GM06990 (cell line): ENCODE measurements at regions not wholly inside any gene's neighbourhood (a gene's known extent, or its start where the extent isn't known, plus 50 kb on each side); places are given as distances from the start of the nearest gene placed in this dataset.
"Not testable (repeated sequence)": the region's sequence is repeated elsewhere in the genome, so short reads cannot be mapped to it uniquely, and the experiment has no call there.

ENCODE experiments used
- DNase-seq: peaks from one replicate; pipeline ENCODE4 v3.0.0-alpha.2; 2011; ENCODE audit not compliant: insufficient read length; ENCODE audit errors: extremely low read depth
- H3K27me3 ChIP-seq: replicated peaks from 2 replicates; pipeline ENCODE4 v1.6.0; 2011; ENCODE audit warnings: low read length; ENCODE audit not compliant: control insufficient read depth, insufficient read depth
- H3K36me3 ChIP-seq: 2 replicates; pipeline ENCODE4 v1.5.1; 2011; ENCODE audit warnings: low read length; ENCODE audit not compliant: control insufficient read depth, insufficient read depth
- H3K4me3 ChIP-seq: replicated peaks from 2 replicates; pipeline ENCODE4 v1.5.1; 2011; ENCODE audit warnings: low read depth, mild to moderate bottlenecking, control low read depth, low read length
- TF ChIP-seq, protein P1 (sequence below): IDR thresholded peaks from 2 replicates; pipeline ENCODE4 v1.5.1; 2011; ENCODE audit warnings: low read length, control low read depth, mild to moderate bottlenecking, inconsistent platforms; ENCODE audit not compliant: insufficient read depth, poor library complexity, severe bottlenecking

DNA sequence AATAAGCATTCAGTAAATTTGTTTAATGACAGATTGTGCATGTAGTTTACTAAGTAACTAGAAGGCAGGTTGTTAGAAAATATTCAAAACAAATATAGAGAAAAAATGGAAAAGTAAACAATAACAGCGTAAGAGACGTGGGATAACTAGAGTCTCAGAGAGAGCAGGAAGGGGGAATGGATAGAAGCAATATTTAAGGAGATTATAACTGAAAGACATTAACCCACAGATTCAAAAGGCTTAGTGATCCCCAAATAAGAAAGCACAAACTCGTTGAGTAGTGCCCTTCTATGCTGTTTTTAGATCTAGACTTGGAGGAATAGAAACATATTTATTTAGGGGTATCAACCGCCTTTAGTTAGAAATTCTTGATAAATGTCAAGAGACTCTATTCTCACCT is 169.7 kb upstream of the RGS6 start:
- TF ChIP-seq, protein P1, sequence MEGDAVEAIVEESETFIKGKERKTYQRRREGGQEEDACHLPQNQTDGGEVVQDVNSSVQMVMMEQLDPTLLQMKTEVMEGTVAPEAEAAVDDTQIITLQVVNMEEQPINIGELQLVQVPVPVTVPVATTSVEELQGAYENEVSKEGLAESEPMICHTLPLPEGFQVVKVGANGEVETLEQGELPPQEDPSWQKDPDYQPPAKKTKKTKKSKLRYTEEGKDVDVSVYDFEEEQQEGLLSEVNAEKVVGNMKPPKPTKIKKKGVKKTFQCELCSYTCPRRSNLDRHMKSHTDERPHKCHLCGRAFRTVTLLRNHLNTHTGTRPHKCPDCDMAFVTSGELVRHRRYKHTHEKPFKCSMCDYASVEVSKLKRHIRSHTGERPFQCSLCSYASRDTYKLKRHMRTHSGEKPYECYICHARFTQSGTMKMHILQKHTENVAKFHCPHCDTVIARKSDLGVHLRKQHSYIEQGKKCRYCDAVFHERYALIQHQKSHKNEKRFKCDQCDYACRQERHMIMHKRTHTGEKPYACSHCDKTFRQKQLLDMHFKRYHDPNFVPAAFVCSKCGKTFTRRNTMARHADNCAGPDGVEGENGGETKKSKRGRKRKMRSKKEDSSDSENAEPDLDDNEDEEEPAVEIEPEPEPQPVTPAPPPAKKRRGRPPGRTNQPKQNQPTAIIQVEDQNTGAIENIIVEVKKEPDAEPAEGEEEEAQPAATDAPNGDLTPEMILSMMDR, result no peak
- Histone ChIP-seq H3K27me3 (no peaks in the 10 kb centered on the region), H3K4me3 (no peak overlapping the region), H3K36me3 (no peaks in the 10 kb centered on the region)
- DNase-seq, result no peak

DNA sequence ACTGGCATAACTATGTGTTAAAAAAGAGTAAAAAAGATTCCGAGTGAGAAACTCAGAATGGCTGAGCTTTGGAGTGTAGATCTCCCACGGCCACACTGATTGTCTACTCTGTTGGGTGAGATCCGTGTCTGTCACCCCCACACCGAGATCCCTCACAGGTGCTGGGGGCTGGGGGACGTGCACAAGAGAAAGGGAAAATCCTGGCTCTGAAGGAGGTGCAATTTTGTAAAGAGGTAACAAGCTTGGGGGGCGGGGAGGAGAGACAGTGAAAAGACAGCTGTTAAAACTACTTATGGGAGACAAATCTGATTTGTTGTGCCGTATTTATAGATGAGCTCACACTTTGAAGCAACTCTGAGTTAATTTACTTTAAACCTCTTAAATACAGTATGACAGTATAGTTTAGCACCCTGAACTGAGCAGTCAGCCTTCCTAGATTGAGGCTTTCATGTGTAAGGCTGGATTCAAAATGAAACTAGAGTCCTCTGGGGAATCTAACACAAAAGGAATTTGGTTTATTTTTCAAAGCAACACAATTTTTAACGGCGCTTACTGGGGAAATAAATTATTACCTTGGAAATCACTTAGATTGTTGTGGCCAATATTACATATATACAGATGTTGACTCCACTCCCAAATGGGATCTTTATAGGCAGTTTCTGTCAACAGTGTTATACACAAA is 167.4 kb upstream of the RGS6 start:
- Histone ChIP-seq H3K4me3 (no peak overlapping the region), H3K36me3 (no peaks in the 10 kb centered on the region), H3K27me3 (no peaks in the 10 kb centered on the region)
- no peak for DNase-seq
- TF ChIP-seq, protein P1, result no peak

DNA sequence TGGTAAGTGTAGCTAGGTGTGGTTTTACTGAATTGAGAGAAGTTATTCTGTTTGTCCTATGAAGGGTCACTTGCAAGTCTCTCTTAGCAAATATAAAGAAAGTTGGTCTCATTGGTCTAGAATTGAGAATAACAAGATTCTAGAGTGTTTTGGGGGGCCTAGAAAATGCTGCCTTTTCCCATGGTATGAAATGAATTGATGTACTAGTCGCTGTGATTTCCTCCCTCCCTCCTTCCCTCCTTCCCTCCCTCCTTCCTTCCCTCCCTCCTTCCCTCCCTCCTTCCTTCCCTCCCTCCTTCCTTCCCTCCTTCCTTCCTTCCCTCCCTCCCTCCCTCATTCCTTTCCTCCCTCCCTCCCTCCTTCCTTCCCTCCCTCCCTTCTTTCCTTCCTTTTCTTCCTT is 166.7 kb upstream of the RGS6 start:
- Histone ChIP-seq H3K4me3 (no peak overlapping the region), H3K36me3 (no peaks in the 10 kb centered on the region), H3K27me3 (no peaks in the 10 kb centered on the region)
- no peak for DNase-seq
- TF ChIP-seq, protein P1, result no peak

DNA sequence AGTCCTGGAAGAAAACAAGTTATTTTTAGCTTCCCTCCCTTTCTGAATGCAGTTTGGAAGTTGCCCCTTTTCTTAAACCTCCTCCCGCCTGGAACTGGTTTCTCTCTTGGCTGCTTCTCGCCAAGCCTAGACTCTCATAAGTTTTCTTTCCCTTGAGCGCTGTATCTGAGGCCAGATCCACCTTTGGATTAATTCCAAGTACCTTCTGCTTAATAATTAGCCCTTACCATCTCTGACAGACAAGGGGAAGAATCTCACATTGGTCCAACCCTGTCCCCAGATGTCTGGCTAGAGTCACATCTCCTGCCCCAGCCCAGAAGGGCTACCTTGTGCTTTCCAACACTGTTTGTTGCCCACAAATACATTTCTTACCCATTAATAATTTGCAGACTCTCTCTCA is 161.8 kb upstream of the RGS6 start:
- no peaks in the 10 kb centered on the region for H3K27me3 ChIP-seq
- H3K4me3 ChIP-seq, result no peak overlapping the region
- H3K36me3 ChIP-seq, result no peaks in the 10 kb centered on the region
- no peak for DNase-seq
- TF ChIP-seq, protein P1, result no peak

DNA sequence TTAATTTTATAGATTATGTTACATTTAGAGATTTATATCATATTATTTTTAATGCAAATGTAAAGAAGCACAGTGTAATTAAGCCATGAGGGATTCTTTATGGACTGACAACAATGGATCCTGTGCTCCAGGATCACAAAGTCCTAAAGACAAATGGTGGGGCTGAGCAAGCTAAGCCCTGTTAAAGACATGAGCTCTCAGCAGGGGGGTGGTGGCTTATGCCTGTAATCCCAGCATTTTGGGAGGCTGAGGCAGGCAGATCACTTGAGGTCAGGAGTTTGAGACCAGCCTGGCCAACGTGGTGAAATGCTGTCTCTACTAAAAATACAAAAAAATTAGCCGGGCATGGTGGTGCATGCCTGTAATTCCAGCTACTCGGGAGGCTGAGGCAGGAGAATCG is 160.8 kb upstream of the RGS6 start:
- not testable (repeated sequence) for H3K36me3 ChIP-seq, H3K4me3 ChIP-seq, DNase-seq, H3K27me3 ChIP-seq

DNA sequence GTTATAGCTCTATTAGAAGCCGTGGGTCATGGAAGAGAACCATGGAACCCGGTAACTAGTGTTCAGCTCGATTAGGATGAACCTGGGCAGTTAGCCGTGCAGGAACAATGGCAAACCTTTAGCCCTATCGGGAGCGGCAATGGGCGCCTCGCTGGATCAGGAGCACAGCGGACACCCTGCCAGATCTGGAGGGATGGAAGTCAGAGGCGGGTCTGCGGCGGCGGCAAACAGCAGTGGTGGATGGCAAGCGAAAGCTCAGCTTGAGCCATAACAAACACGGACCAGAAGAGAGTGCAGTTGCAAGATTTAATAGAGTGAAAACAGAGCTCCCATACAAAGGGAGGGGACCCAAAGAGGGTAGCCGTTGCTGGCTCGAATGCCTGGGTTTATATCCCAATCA is 160.2 kb upstream of the RGS6 start:
- not testable (repeated sequence) for DNase-seq, H3K4me3 ChIP-seq, H3K27me3 ChIP-seq, H3K36me3 ChIP-seq

DNA sequence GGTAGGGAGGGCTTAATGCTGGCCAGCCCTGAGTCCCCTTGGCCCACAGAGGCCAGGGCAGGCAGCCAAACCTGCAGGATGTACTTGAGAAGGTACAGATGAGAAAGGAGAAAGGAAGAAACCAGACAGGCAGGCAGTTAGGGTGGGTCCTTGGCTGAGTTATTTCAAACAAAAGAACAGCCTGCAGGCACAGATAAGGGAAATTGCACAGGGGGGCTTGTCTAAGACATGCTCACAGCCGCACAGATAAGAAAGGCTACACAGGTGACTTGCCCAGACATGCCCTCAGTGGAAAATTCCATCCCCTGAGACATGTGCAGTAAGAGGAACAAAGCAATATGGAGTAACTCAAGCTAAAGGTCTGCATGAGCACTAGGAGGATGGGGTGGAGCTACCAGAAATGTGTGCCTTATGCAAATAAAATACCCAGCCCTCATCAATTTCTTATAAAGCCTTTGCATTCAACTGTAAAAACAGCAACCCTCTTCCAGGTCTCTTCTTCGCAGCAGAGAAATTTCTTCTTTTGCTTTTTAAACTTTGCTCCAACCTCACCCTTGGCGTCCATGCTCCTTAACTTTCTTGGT is 158.2 kb upstream of the RGS6 start:
- Histone ChIP-seq H3K27me3 (no peaks in the 10 kb centered on the region), H3K36me3 (no peaks in the 10 kb centered on the region), H3K4me3 (no peak overlapping the region)
- TF ChIP-seq, protein P1, result no peak
- DNase-seq, result no peak
